ENCODE measurements at regions not wholly inside any gene's neighbourhood (a gene's known extent, or its start where the extent isn't known, plus 50 kb on each side); places are given as distances from the start of the nearest gene placed in this dataset.

DNA sequence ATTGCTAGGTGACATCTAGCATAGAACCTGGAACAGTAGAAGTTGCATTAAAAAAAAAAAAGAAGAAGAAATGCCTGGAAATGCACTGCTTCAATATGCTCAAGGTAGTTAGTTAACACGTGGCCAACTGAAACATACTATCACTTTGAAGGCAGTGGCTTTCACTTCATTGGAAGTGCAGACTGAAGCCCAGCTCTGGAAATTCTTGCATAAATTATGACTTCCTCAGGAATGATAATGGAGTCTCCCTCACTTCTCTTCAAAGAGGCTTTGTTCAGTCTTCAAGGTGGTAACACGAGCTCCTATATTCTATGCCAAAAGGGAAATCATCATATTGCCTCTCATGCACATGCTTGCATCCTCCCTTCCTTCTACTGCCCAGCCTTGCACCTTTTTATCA, 715.9 kb upstream of the API5 start:
- TF ChIP-seq CTCF (IDR thresholded peaks at IDR 0.05; ENCODE audit: extremely low read depth in 1 of 2, insufficient read depth in 1 of 2, low read depth in 1 of 2, low read length in 2 of 2) (no peak), POLR2A (IDR thresholded peaks at IDR 0.05; ENCODE audit: low read depth, low read length) (no peak), POLR2AphosphoS5 (IDR thresholded peaks at IDR 0.05; ENCODE audit: insufficient read depth, low read depth, low read length) (no peak), EZH2 (IDR thresholded peaks at IDR 0.05; ENCODE audit: borderline replicate concordance, low read depth, low read length, severe bottlenecking) (no peak), GATA2 (IDR thresholded peaks at IDR 0.05; ENCODE audit: insufficient read depth, insufficient read length, low read depth, low read length) (no peak), FOS (IDR thresholded peaks at IDR 0.05; ENCODE audit: borderline replicate concordance, insufficient read depth, low read length) (no peak)

Data from endothelial cell of umbilical vein (primary cell).